ENCODE measurements at regions not wholly inside any gene's neighbourhood (a gene's known extent, or its start where the extent isn't known, plus 50 kb on each side); places are given as distances from the start of the nearest gene placed in this dataset.

DNA sequence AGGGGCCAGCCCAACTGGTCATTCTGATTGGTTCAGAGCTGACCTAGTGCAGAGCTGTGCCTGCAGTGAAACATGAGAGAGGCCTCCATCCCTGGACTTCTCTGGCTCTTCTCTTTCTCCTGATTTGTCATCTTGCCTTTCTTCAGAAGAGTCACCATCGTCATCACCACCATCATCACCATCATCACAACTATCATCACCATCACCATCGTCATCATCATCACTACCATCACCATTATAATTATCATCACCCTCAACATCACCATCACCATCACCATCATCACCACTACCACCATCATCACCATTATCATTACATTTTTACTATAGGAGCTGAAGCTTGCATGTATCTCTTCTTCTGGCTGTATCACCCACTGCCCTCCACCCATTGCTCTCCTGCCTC, 94.5 kb upstream of the FAM20A start:
- Mint-ChIP-seq H3K4me3 (ENCODE audit: unreplicated experiment) (no peak overlapping the region), H3K27me3 (ENCODE audit: insufficient read depth, unreplicated experiment) (no peaks in the 10 kb centered on the region), H3K36me3 (ENCODE audit: insufficient read depth, unreplicated experiment) (peaks cover 12% of the 10 kb centered on the region), H3K9me3 (ENCODE audit: unreplicated experiment) (peaks cover 9% of the 10 kb centered on the region), H3K4me1 (ENCODE audit: insufficient read depth, unreplicated experiment) (peaks cover 25% of the 10 kb centered on the region), H3K27ac (ENCODE audit: low read depth, unreplicated experiment) (no peak overlapping the region)
- no TSS peak for BruUV-seq (replicated peaks)
- ChIA-PET POLR2A (interaction anchor here (1.7 kb wide), 1 partner anchor 10 kb away, joined by 5 read pairs; no protein-coding TSS in a partner anchor), CTCF (no interaction called here)
- intact Hi-C loops (cut with micrococcal nuclease), result no loop called here
- TF ChIP-seq, protein P1, sequence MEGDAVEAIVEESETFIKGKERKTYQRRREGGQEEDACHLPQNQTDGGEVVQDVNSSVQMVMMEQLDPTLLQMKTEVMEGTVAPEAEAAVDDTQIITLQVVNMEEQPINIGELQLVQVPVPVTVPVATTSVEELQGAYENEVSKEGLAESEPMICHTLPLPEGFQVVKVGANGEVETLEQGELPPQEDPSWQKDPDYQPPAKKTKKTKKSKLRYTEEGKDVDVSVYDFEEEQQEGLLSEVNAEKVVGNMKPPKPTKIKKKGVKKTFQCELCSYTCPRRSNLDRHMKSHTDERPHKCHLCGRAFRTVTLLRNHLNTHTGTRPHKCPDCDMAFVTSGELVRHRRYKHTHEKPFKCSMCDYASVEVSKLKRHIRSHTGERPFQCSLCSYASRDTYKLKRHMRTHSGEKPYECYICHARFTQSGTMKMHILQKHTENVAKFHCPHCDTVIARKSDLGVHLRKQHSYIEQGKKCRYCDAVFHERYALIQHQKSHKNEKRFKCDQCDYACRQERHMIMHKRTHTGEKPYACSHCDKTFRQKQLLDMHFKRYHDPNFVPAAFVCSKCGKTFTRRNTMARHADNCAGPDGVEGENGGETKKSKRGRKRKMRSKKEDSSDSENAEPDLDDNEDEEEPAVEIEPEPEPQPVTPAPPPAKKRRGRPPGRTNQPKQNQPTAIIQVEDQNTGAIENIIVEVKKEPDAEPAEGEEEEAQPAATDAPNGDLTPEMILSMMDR (IDR thresholded peaks at IDR 0.05; ENCODE audit: unreplicated experiment), result no peak
- no peak for DNase-seq (ENCODE audit: unreplicated experiment)

DNA sequence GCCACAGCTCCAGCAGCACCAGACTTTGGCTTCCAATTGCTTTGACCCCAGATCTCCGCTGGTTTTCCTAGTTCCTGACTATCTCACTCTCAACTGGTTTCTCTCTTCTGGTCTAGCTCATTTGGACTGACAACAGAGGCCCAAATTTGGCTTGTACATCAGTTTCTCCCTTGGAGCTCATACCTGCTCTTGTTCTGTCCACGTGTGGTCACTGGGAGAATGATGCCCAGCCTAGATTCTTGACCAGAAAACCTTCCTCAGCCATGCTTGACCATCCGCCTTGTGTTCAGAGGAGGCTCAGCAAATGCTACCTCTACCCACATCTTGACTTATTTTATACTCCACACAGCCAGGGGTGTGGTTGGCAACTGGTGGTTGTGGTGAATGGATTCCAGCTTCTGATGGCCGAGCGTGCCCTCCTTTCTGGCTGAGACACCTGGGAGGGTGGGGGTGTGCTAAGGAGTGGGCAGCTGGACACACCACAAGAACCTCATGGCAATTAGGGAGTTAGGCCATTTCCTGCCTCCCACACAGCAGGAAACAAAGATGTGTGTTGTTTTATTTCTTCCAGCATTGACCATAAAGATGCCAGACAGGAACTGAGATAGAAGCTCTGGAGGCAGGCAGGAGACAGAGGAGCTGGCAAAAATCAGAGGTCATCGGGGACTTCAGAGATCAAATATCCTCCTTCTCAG, 93.8 kb upstream of the FAM20A start:
- H3K4me3 Mint-ChIP-seq (ENCODE audit: unreplicated experiment), result no peak overlapping the region
- intact Hi-C loops (cut with micrococcal nuclease), result no loop called here
- BruUV-seq (replicated peaks), result no TSS peak

DNA sequence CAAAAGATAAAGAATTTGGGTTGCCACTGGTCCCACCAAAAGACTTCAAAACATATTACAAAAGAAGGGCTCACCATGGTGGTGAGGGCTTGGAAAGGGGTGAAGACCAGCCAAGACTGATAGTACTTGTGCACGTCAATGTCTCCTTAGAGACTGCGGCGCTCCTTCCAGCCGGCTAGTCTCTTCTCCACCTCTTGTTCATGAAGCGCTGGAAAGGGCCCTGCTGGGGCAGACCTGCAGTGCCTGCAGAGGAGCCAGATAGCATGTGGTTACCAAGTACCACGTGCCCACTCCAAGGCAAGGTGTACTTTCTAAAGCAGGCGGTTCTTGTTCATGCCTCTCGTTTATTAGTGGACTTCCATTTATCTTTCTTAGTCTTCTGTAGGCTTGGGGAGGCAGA, 92.7 kb upstream of the FAM20A start:
- intact Hi-C loops (cut with micrococcal nuclease), result no loop called here
- Mint-ChIP-seq H3K36me3 (ENCODE audit: insufficient read depth, unreplicated experiment) (peaks cover 12% of the 10 kb centered on the region), H3K27me3 (ENCODE audit: insufficient read depth, unreplicated experiment) (no peaks in the 10 kb centered on the region), H3K4me1 (ENCODE audit: insufficient read depth, unreplicated experiment) (peaks cover 25% of the 10 kb centered on the region), H3K27ac (ENCODE audit: low read depth, unreplicated experiment) (no peak overlapping the region), H3K9me3 (ENCODE audit: unreplicated experiment) (peaks cover 9% of the 10 kb centered on the region), H3K4me3 (ENCODE audit: unreplicated experiment) (no peak overlapping the region)
- no TSS peak for BruUV-seq (replicated peaks)
- ChIA-PET CTCF (no interaction called here), POLR2A (no interaction called here)
- TF ChIP-seq, protein P1 (IDR thresholded peaks at IDR 0.05; ENCODE audit: unreplicated experiment), result no peak
- no peak for DNase-seq (ENCODE audit: unreplicated experiment)

More for the DNA sequence above, 93.8 kb upstream of the FAM20A start:
- ChIA-PET CTCF (no interaction called here), POLR2A (interaction anchor here (1.7 kb wide), 1 partner anchor 10 kb away, joined by 5 read pairs; no protein-coding TSS in a partner anchor)
- Mint-ChIP-seq H3K27me3 (ENCODE audit: insufficient read depth, unreplicated experiment) (no peaks in the 10 kb centered on the region), H3K4me1 (ENCODE audit: insufficient read depth, unreplicated experiment) (peaks cover 25% of the 10 kb centered on the region), H3K36me3 (ENCODE audit: insufficient read depth, unreplicated experiment) (peaks cover 12% of the 10 kb centered on the region), H3K9me3 (ENCODE audit: unreplicated experiment) (peaks cover 9% of the 10 kb centered on the region), H3K27ac (ENCODE audit: low read depth, unreplicated experiment) (no peak overlapping the region)
- TF ChIP-seq, protein P1 (IDR thresholded peaks at IDR 0.05; ENCODE audit: unreplicated experiment), result no peak
- no peak for DNase-seq (ENCODE audit: unreplicated experiment)

DNA sequence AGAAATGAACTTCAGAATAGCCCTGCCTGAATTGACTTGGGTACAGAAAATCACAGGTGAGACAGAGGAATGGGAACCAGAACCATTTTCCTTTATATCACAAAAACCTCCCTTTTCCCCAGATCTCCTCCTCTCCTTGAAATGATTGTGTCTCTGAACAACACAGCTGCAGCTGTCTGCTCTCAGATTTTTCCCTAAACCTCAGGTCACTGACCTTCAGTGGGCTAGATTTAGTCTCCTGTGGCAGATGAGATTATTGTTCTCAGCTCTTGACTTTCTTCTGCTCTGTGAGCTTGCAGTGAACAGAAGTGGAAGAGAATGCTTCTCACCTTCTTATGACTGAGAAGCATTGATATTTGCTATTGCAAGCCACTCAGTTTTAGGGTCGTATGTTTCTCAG, 92.3 kb upstream of the FAM20A start:
- peaks cover 24% of the 10 kb centered on the region for H3K4me1 Mint-ChIP-seq (ENCODE audit: insufficient read depth, unreplicated experiment)
- CTCF ChIA-PET, result no interaction called here
- no peaks in the 10 kb centered on the region for H3K27me3 Mint-ChIP-seq (ENCODE audit: insufficient read depth, unreplicated experiment)
- POLR2A ChIA-PET, result no interaction called here
- no peak for DNase-seq (ENCODE audit: unreplicated experiment)
- H3K4me3 Mint-ChIP-seq (ENCODE audit: unreplicated experiment), result no peak overlapping the region
- no peak overlapping the region for H3K27ac Mint-ChIP-seq (ENCODE audit: low read depth, unreplicated experiment)
- intact Hi-C loops (cut with micrococcal nuclease), result no loop called here
- peaks cover 12% of the 10 kb centered on the region for H3K36me3 Mint-ChIP-seq (ENCODE audit: insufficient read depth, unreplicated experiment)
- TF ChIP-seq, protein P1 (IDR thresholded peaks at IDR 0.05; ENCODE audit: unreplicated experiment), result no peak
- peaks cover 9% of the 10 kb centered on the region for H3K9me3 Mint-ChIP-seq (ENCODE audit: unreplicated experiment)
- BruUV-seq (replicated peaks), result no TSS peak

Data from MCF 10A (cell line).